Kidney glomerular epithelial cell (primary cell): ENCODE measurements at regions not wholly inside any gene's neighbourhood (a gene's known extent, or its start where the extent isn't known, plus 50 kb on each side); places are given as distances from the start of the nearest gene placed in this dataset.
"Not testable (repeated sequence)": the region's sequence is repeated elsewhere in the genome, so short reads cannot be mapped to it uniquely, and the experiment has no call there.

Experiments
- DNase-seq: peaks from one replicate; lab custom pipeline; 2025; lab: John Stamatoyannopoulos, UW

DNA sequence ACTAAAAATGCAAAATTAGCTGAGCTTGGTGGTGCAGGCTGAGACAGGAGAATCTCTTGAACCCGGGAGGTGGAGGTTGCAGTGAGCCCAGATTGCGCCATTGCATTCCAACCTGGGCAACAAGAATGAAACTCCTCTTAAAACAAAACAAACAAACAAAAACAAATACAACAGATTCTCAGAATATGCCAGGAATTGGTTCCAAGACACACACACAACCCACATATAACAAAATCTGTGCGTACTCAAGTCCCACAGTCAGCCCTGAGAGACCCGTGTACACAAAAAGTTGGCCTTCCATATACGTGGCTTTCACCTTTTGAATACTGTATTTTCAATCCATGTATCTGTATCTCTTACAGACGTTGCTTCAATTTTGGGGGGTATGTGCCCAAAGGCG lies 98.9 kb upstream of the MARCKS start:
- DNase-seq = no peak

GRCh38 chr6:113758826-113759574 lies 98.1 kb upstream of the MARCKS start:
- no peak for DNase-seq

DNA sequence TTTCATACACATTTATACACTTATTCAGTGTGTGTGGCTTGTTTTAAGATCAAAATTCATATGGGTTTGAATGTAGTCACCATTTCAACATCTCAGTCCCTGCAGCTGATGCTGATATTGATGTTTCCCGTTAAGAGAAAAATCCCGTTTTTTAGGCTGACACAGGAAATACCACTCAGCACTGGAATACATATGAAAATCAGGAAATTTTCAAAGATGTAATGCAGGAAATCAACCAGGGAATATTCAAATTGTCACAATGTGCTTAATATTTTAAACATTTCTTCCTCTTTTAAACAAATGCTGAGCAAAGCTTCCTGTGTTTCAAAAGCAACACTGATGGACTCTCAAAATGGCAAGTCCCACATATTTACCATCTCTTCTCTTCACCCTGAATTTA lies 94.5 kb upstream of the MARCKS start:
- DNase-seq = no peak

GRCh38 chr6:113763311-113763766 lies 93.8 kb upstream of the MARCKS start:
- DNase-seq = no peak

DNA sequence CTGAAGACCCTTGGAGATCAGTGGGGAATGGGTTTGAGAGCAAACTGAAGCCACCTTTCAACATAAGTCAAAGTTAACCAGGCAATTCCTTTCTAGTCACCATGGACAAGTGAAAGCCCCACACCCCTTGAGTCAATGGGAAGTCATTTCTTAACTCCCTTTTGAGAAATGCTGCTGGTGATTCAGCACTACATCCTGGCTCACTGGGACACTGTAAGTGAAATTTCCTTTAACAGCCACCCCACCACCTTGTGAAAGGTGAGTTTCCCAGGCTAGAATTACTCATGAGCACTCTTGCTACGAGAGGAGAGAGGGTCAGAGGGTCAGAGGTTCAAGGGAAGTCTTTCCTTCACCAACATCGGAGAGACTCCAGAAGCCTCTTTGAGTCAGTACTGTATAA lies 93.3 kb upstream of the MARCKS start:
- DNase-seq = peak; percentile 37

DNA sequence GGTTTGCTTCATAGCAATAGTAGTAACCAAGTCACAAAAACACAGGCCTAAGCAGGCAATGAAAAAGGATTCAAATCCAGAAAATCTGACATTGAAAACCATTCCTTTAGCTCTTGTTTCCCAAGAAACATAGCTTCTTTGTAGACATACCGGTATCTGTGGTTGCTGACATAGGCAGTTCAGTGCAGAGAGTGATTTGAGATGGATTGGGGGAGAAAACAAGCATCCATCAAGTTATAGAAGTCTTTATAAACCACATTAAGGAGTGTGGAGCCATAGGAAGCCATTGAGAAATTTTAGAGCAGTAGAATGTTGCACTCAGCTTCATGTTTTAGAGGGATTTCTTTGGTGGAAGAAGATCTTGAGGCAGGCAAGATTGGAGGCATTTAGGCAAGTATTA lies 91.2 kb upstream of the MARCKS start:
- no peak for DNase-seq

GRCh38 chr6:113767985-113768384 lies 89.2 kb upstream of the MARCKS start:
- no peak for DNase-seq

- DNase-seq = no peak
Observed at GRCh38 chr6:113772961-113773360, 84.2 kb upstream of the MARCKS start.

DNA sequence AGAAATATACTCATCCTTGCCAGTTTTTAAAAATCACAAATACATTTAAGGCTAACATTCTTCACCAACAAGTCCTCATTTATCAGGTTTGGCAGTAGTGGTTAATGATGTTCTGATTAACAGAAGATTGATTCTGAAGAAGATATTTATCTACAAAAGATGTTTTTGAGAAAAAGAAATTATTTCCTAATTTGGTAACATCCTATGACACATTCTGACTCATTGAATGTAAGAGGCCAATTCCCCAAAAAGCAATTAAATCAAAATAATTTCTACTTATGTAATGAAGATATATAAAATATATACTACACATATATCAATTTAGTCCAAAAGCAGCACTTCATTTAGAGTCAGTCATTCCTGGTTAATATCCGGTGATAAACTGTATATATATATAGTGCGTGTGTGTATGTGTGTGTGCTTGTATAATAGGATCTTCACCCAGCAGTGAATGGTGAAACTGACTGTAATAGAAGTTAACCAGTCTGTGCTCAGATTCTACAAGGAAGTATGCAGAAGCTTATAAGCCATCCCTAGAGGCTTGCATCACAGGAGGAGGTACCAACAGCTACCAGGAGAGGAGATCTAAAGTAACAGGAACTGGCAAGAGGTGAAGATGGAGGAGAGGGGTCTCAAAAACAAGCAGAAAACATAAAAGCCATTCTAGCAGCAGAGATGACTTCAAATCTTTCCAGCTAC lies 82.9 kb upstream of the MARCKS start:
- DNase-seq = no peak

DNA sequence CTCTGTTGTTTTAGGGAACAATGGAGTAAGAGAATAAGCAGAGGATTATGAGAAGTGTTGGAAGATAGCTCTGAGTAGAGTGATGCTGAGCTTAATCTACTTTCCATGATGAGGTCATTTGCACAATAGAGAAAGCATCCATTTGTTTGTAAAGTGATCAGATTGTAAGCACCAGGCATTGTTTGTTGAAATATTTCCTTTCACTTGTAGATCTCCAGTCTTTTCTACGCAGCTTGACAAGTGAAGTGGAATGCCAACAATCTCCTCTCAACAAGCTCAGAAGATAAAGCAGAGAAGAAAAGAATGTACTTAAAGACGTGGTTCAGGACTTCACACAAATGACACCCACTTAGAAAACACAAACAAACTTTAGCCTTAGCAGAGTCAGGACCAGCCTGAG lies 80.1 kb upstream of the MARCKS start:
- DNase-seq = no peak

DNA sequence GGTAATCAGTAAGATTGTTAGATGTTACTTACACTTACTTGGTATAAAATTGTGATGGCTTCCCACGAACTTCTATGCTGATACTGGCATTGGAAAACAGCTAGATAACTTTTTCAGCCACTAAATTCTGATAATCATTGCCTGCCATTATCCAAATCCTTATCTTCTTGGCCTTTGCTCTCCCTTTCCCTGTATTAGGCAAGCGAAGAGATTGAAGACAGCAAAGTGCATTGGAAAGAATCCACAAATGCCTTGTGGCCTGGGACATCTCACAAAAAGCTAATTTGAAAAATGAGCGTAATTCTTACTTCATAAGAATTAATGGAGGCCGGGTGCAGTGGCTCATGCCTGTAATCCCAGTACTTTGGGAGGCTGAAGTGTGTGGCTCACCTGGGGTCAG lies 79.5 kb upstream of the MARCKS start:
- DNase-seq = no peak

DNA sequence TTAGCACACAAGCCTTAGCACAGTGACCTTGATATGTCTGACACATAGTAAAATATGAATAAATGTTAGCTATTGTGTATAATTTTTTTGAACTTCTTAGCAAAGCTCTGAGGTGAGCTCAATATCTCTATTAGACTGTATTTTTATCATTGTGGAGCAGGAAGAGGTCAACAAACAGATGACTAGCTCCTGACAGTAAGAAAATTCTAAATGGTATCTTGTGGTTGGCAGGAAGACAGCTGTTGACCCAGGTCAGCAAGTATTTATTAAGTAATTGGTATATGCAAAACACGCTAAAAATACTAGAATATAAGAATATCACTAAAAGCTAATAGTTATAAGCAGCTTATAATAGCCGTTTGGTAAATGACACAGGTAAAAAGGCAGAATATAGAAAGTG lies 77.5 kb upstream of the MARCKS start:
- no peak for DNase-seq

DNA sequence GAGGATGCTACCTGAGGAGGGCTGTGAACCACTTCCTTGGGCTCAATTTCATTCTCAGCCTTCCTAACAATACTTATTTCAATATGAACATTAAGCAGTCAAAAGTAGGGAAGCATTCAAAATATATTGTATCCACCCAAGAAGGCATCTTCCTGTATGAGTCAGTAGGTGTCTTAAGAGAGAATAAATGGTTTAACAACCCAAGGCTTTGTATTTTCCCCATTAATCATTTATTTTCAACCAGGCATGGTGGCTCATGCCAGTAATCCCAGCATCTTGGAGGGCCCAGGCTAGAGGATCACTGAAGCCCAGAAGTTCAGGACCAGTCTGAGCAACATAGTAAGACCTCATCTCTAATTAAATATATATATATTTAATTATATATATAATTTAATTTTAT lies 74.5 kb upstream of the MARCKS start:
- peak; percentile 15 for DNase-seq

- DNase-seq = no peak
Observed at GRCh38 chr6:113786168-113786567, 71.0 kb upstream of the MARCKS start.

GRCh38 chr6:113788586-113788985 lies 68.6 kb upstream of the MARCKS start:
- DNase-seq = no peak

GRCh38 chr6:113791225-113791624 lies 65.9 kb upstream of the MARCKS start:
- DNase-seq = not testable (repeated sequence)

GRCh38 chr6:113795371-113795770 lies 61.8 kb upstream of the MARCKS start:
- DNase-seq = not testable (repeated sequence)

- DNase-seq = no peak
Observed at GRCh38 chr6:113796038-113796437, 61.1 kb upstream of the MARCKS start.

GRCh38 chr6:113802779-113803178 lies 54.4 kb upstream of the MARCKS start:
- DNase-seq = no peak

DNA sequence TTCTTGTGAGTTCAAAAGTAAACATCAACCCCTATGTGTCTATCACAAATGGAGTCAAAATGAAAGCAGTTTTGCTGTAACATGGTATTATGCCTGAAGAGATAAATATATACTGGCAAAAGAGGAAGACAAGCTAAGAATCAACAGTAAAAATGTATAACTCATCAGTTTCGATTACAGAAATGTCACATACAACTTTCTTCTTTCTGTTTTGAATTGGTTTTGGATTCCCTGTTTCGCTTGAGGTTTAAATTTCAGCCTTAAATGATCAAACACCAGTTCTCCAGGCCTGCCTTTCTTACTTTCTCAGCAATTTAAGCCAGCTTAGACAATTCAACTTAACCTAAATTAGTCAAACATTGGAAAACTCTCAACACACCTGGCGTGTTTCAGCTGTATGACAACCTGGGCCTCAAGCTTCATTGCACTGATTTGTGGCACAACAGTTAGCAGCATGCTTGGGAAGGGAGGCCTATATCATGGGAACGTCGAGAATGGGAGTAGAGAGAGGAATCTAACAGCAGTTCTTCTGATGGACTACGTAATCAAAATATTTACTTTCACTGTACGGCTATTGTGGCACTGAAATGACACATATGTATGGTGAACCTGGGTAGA lies 51.9 kb upstream of the MARCKS start:
- no peak for DNase-seq

- no peak for DNase-seq
Observed at GRCh38 chr6:113805811-113806495, 51.2 kb upstream of the MARCKS start.
